ENCODE measurements at regions not wholly inside any gene's neighbourhood (a gene's known extent, or its start where the extent isn't known, plus 50 kb on each side); places are given as distances from the start of the nearest gene placed in this dataset.

GRCh38 chr6:90448836-90449235, 138.0 kb downstream of the MAP3K7 start:
- TF ChIP-seq POLR2A (IDR thresholded peaks at IDR 0.05; ENCODE audit: low read length) (no peak), GATA1 (IDR thresholded peaks at IDR 0.05; ENCODE audit: low read depth, low read length) (no peak)

Data from erythroblast (primary cell).